SH-SY5Y (cell line): ENCODE measurements at regions not wholly inside any gene's neighbourhood (a gene's known extent, or its start where the extent isn't known, plus 50 kb on each side); places are given as distances from the start of the nearest gene placed in this dataset.

Experiments used
- GATA2 ChIP-seq: IDR thresholded peaks from 2 replicates; pipeline ENCODE4 v1.6.1; 2011; ENCODE audit warnings: mild to moderate bottlenecking, low read depth, low read length
- GATA3 ChIP-seq: IDR thresholded peaks from 2 replicates; pipeline ENCODE4 v1.6.1; 2011; ENCODE audit warnings: low read depth, mild to moderate bottlenecking, low read length, moderate library complexity

GRCh38 chr14:89500303-89500702 is 83.3 kb upstream of the FOXN3 start:
- TF ChIP-seq GATA3 = no peak
- no peak for TF ChIP-seq GATA2
